DOHH2 (cell line): ENCODE measurements at regions not wholly inside any gene's neighbourhood (a gene's known extent, or its start where the extent isn't known, plus 50 kb on each side); places are given as distances from the start of the nearest gene placed in this dataset.
"Not testable (repeated sequence)": the region's sequence is repeated elsewhere in the genome, so short reads cannot be mapped to it uniquely, and the experiment has no call there.

Source experiments
- H3F3A ChIP-seq: fragments of 200-600 bp; sonication (generic), shearing (Covaris generic); 2 replicates; pipeline ENCODE4 v1.6.0; 2016; ENCODE audit warnings: antibody characterized with exemption, mild to moderate bottlenecking; ENCODE audit not compliant: control insufficient read depth, insufficient read depth
- H3K27ac ChIP-seq: fragments of 200-600 bp; sonication (generic); 2 replicates; pipeline ENCODE4 v1.5.1; 2014; ENCODE audit warnings: low read depth, mild to moderate bottlenecking, low read length, moderate library complexity
- H3K27me3 ChIP-seq: fragments of 200-600 bp; sonication (generic); 2 replicates; pipeline ENCODE4 v1.6.1; 2014; ENCODE audit warnings: mild to moderate bottlenecking, low read length, mixed read lengths; ENCODE audit not compliant: control insufficient read depth
- H3K36me3 ChIP-seq: fragments of 200-600 bp; sonication (generic); 2 replicates; pipeline ENCODE4 v1.6.1; 2014; ENCODE audit warnings: mild to moderate bottlenecking, low read length, moderate library complexity, mixed read lengths; ENCODE audit not compliant: control insufficient read depth
- H3K4me1 ChIP-seq: fragments of 200-600 bp; sonication (generic); 2 replicates; pipeline ENCODE4 v1.6.1; 2014; ENCODE audit warnings: mild to moderate bottlenecking, low read length, mixed read lengths; ENCODE audit not compliant: control insufficient read depth
- H3K4me2 ChIP-seq: fragments of 200-600 bp; sonication (generic); 2 replicates; pipeline ENCODE4 v1.6.0; 2014; ENCODE audit warnings: mild to moderate bottlenecking, low read length, moderate library complexity
- H3K4me3 ChIP-seq: fragments of 200-600 bp; sonication (generic); 2 replicates; pipeline ENCODE4 v1.5.1; 2014; ENCODE audit warnings: mild to moderate bottlenecking, low read length, mixed read lengths
- H3K79me2 ChIP-seq: fragments of 200-600 bp; sonication (generic); 2 replicates; pipeline ENCODE4 v1.6.1; 2014; ENCODE audit warnings: mild to moderate bottlenecking, low read length, mixed read lengths; ENCODE audit not compliant: control insufficient read depth
- H3K9me2 ChIP-seq: fragments of 200-600 bp; sonication (generic); replicated peaks from 2 replicates; pipeline ENCODE4 v1.6.1; 2014; ENCODE audit warnings: mild to moderate bottlenecking, low read length, mixed read lengths; ENCODE audit not compliant: control insufficient read depth
- H3K9me3 ChIP-seq: fragments of 200-600 bp; sonication (generic); 2 replicates; pipeline ENCODE4 v1.6.1; 2014; ENCODE audit warnings: antibody characterized with exemption, low read length, mixed read lengths; ENCODE audit not compliant: control insufficient read depth, insufficient read depth
- H4K20me1 ChIP-seq: fragments of 200-600 bp; sonication (generic); 2 replicates; pipeline ENCODE4 v1.6.0; 2014; ENCODE audit warnings: low read depth, mild to moderate bottlenecking, antibody characterized with exemption, low read length, moderate library complexity; ENCODE audit not compliant: control insufficient read depth, insufficient read depth
- CTCF ChIP-seq: fragments of 200-600 bp; sonication (generic); IDR thresholded peaks from one replicate; pipeline ENCODE4 v1.5.1; 2014; ENCODE audit warnings: antibody characterized with exemption, mild to moderate bottlenecking, low read depth, low read length; ENCODE audit not compliant: poor library complexity, severe bottlenecking
- EZH2phosphoT487 ChIP-seq: fragments of 200-600 bp; sonication (generic); IDR thresholded peaks from 2 replicates; pipeline ENCODE4 v1.6.1; 2017; ENCODE audit warnings: borderline replicate concordance, mild to moderate bottlenecking, antibody characterized with exemption, low read length, moderate library complexity, mixed read lengths

- H3K79me2 ChIP-seq: no peaks in the 10 kb centered on the region
- H4K20me1 ChIP-seq: no peaks in the 10 kb centered on the region
- no peak overlapping the region for H3K4me3 ChIP-seq
- no peaks in the 10 kb centered on the region for H3K27me3 ChIP-seq
- H3K9me3 ChIP-seq: peaks cover 10% of the 10 kb centered on the region; the same call in 1 of the 2 replicates
- H3K4me2 ChIP-seq: no peak overlapping the region
- H3K36me3 ChIP-seq: no peaks in the 10 kb centered on the region
- H3K4me1 ChIP-seq: no peaks in the 10 kb centered on the region
- TF ChIP-seq CTCF (no peak), EZH2phosphoT487 (no peak)
- H3K27ac ChIP-seq: no peak overlapping the region
- no peaks in the 10 kb centered on the region for H3F3A ChIP-seq
- no peaks in the 10 kb centered on the region for H3K9me2 ChIP-seq
Measured at GRCh38 chr16:80912651-80913050, 94.0 kb downstream of the CMC2 start.

GRCh38 chr16:80910434-80910833 lies 96.3 kb downstream of the CMC2 start:
- Histone ChIP-seq H3K4me1 (no peaks in the 10 kb centered on the region), H3K27me3 (no peaks in the 10 kb centered on the region), H4K20me1 (no peaks in the 10 kb centered on the region), H3K27ac (no peak overlapping the region), H3F3A (no peaks in the 10 kb centered on the region), H3K36me3 (no peaks in the 10 kb centered on the region), H3K9me3 (peaks cover 10% of the 10 kb centered on the region; the same call in 1 of the 2 replicates), H3K4me3 (no peak overlapping the region), H3K4me2 (no peak overlapping the region), H3K9me2 (no peaks in the 10 kb centered on the region), H3K79me2 (no peaks in the 10 kb centered on the region)
- no peak for TF ChIP-seq CTCF
- TF ChIP-seq EZH2phosphoT487: no peak

- no peak overlapping the region for H3K27ac ChIP-seq
- H3K4me1 ChIP-seq: no peaks in the 10 kb centered on the region
- no peaks in the 10 kb centered on the region for H3F3A ChIP-seq
- H3K79me2 ChIP-seq: no peaks in the 10 kb centered on the region
- peaks cover 10% of the 10 kb centered on the region; the same call in 1 of the 2 replicates for H3K9me3 ChIP-seq
- H3K4me2 ChIP-seq: no peak overlapping the region
- H3K4me3 ChIP-seq: no peak overlapping the region
- H4K20me1 ChIP-seq: no peaks in the 10 kb centered on the region
- H3K36me3 ChIP-seq: no peaks in the 10 kb centered on the region
- TF ChIP-seq EZH2phosphoT487 (no peak), CTCF (no peak)
- H3K27me3 ChIP-seq: no peaks in the 10 kb centered on the region
- H3K9me2 ChIP-seq: no peaks in the 10 kb centered on the region
Measured at GRCh38 chr16:80909720-80910119, 97.0 kb downstream of the CMC2 start.

- H3K79me2 ChIP-seq, H3K36me3 ChIP-seq, H3K27me3 ChIP-seq, H3K9me3 ChIP-seq, H3K4me1 ChIP-seq, H3K27ac ChIP-seq, H3K4me3 ChIP-seq, H3F3A ChIP-seq, H3K9me2 ChIP-seq, H4K20me1 ChIP-seq, H3K4me2 ChIP-seq: not testable (repeated sequence)
Measured at GRCh38 chr16:80906169-80906568, 100.5 kb downstream of the CMC2 start.
